Stimulated activated CD4-positive, alpha-beta T cell treated with anti-CD3 and anti-CD28 coated beads, Interleukin-4, amount 100 ng/mL, for 24 hours (primary cell): ENCODE measurements at regions not wholly inside any gene's neighbourhood (a gene's known extent, or its start where the extent isn't known, plus 50 kb on each side); places are given as distances from the start of the nearest gene placed in this dataset.
A peak's percentile ranks its signal among the peaks of the same experiment; 100 is the strongest.

Experiments
- DNase-seq: peaks from one replicate; pipeline ENCODE4 v3.0.0-alpha.2; 2020

DNA sequence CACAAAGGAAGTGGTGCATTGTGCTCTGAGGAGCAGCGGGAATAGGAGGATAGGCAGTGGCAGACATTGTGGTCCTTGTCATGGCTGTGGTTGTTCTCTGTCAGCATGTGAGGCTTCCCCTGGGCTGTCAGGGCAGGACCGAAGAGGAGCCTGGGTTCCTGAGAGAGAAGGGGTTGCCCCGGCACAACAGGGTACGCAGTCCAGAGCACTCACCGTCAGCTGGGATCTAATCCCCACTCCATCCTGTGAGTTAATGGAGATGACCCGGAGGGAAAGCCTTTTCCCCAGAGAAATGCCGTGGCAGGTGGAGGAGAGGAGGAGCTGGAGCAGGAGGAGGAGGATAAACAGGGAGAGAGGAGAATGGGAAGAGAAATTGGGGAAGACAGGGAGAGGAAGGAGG lies 396.7 kb upstream of the HS6ST1 start:
- no peak for DNase-seq

DNA sequence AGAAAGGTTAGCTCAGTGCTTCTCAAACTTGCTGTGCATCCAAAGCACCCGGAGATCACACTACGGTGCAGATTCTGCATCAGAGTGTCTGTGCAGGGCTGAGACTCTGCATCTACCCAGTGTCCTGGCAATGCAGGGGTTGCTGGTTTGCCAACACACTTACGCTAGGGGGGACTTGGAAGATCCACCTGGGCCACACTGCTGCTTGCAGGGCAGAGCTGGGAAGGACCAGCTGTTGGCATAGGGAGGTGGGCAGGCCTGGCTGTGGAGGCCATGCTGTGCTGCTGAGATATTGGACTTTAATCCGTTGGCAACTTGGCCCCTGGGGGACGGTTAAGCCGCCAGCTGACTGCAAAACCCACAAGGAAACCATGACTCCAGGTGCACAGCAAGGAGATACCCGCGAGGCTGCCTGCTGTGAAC lies 397.6 kb upstream of the HS6ST1 start:
- DNase-seq = no peak

DNA sequence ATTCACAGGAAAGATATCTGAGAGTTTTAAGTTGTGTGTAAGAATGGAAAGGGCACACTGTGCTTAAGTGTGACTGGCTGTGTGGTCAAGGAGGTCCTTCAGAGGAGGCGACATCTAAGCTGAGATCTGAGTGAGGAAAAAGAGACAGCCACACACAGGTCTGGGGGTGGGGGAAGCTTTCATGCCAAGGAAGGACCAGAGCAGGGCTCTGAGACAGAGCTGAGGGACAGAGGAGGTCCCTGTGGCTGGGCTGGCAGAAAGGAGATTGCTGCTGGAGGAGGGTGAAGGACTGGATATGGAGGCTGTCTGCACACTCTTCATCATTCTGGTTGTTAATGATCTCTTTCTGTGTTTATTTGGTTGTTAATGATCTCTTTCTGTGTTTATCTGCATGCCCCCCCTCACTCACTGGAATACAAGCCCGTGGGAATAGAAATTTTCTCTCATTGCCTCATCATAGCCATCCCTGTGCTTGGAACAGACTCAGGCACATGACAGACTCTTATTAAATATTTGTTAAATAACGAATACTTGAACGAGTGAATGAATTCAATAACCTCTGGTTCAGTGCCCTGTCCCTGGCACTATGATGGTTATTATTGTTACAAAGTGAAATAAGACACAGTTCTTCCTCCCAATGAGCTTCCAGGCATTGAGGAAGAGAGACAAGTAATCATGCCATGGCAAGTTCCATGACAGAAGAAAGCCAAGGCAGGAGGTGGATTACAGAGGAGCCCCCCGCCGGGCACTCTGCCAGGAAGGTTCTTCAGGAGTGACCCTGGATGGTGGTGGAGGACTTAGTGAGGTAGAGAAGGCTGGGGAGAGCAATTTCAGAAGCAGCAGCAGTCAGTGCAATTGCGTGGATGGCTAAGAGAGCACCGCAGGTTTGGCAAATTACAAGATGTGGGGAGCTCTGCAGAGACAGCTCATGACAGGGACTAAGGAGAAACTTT lies 399.4 kb upstream of the HS6ST1 start:
- no peak for DNase-seq

DNA sequence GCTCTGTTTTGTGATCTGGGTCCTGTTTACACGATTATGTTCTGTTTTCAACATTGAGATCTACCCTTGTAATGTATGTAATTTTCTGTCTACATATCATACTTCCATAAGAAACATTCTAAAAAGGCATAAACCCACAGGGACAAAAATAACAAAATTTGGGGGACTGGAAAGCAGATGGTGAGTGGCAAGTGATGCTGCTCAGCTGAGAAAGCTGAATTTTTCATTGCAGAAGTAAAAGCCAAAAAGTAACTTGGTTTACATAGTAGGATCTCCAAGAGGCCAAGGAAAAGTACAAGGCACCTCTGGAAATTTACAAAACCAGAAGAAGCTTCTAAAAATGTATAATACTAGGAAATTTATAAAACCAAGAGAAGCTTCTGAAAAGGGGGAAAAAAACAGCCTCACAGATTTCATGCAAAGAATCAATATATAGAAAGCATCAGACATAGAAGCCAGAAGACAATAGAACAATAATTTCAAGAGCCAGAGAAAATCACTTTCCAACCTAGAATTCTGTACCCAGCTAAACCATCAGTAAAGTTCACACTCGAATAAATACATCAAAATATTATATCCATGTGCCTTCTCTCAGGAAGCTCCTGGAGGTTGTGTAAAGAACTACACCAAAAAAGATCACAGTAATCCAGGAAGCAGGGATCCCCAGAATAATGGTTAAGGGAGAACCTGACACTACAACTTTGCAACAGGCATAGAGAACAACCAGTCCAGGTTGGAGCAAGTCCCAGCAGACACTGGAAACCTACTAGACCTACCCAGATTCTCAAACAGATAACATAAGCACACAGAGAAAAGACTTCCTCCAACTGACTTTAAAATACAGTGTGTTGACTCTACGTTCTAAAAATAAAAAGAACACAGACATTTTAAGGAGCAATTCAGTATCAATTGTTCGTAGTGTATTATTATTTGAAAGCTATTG lies 401.7 kb upstream of the HS6ST1 start:
- DNase-seq = no peak

DNA sequence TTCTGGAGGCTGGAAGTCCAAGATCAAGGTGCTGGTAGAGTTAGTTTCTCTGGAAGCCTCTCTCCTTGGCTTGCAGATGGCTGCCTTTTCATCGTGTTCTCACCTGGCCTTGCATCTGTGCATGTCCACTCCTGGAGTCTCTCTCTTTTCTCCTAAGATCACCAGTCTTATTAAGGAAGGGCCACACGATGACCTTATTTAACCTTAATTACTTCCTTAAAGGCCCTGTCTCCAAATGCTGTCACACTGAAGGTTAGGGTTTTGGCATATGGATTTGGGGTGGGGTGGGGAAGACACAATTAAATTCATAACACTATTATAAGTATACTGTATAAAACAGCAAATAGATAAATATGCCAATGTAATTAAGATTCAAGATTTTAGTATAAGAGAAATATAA lies 402.4 kb upstream of the HS6ST1 start:
- no peak for DNase-seq

DNA sequence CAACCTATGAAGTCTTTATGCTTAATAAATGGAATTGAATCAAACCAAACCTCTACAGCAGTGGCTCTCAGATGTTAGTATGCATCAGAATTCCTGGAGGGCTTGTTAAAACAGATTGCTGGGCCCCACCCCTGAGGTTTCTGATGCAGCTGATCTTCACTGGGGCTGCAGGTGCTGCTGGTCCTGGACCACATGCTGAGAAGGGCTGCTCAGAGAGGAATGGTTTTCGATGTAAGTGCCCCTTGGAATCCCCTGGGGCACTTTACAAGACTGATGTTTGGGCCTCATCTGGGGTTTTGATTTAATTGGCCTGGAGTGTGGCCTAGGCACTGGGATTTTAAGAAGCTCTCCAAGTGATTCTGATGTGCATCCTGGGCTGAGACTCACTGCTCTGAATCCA lies 403.8 kb upstream of the HS6ST1 start:
- DNase-seq = no peak

DNA sequence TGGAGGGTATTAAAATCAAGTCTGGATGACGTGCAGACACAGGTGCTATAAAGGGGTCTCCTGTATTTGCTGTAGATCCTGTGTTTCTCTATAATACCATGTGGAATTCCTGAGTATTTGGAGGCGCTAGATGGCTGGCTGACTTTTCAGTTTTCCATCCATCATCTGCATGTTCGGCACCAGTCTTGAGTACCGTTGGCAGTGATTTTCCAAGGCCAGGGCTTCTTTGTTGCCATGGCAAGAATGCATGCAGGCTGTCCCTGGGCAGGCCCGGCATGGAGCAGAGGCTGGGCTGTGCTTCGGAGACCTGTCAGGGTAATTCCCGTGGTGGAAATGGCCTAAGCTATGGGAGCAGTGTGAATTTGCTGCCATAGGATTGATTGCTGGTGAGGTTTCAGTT lies 405.9 kb upstream of the HS6ST1 start:
- no peak for DNase-seq

DNA sequence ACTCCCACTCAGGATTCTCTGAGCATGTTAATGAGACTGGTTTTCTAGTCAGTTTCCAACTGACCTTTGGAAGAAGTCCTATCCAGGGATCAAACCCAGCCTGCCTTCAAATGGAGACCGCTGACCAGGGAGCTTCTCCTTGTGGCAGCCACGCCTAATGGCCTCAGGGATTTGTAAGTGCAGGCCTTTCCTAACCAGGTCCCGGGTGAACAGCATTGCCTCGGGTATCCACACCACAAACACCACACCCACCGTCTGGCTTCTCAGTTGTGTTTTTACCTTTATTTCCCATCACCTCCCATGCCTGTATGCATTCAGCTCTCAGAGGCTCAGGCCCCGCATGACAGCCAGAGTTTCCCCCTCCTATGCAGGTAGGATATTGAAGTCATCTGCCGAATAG lies 406.3 kb upstream of the HS6ST1 start:
- DNase-seq = no peak

DNA sequence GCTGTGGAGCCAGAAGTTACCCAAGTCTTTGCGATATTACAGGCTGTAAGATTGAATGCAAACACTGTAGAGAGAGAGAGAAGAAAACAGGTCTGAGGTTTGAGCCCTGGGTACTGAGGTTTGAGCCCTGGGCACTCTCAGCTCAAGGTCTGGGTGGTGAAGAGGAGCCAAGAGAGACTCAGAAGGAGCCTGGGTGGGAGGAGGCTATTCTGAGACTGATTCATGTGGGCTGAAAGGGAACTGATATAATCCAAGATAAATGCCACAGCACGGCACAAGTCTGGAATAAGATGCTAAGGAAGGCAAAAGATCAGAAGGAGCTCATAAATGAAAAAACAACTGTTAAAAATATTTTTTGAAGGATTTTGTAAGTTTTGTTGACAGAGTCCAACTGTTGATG lies 407.6 kb upstream of the HS6ST1 start:
- no peak for DNase-seq

DNA sequence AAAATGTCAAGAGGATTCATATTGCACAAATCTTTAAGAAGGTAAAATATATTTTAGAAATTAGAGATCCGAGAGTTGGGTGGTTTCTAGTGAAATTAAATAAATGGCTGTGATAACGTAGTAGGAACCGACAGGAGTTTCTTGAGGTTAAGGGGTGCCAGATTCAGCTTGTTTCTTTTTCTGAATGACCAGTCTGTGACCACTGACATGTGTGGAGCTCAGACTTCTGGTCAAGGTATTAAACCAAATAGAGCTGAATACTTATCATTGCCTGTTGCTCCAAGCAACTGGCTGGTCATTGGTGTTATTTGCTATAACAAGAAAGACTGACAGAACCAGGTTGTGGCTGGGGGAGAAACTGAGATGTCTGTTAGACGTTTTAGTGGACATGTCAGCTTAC lies 408.2 kb upstream of the HS6ST1 start:
- no peak for DNase-seq

DNA sequence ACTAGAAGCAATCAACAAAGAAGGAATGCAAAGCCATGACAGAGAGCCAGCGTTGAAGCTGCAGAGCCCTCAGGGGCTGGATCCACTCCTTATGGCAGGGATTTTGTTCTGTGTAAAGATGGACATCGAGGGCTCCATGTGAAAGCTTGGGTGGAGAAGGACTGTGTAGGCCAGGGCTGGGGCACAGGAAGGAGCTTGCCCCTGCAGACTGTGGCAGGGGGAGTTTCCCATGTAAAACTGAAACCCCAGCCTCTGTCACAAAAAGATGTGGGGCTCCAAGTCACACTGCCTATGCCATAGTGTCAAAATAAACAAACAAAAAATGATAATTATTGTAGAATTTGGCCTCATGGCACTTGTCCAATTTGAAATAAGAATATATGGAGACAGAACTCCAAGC lies 408.7 kb upstream of the HS6ST1 start:
- DNase-seq = no peak

DNA sequence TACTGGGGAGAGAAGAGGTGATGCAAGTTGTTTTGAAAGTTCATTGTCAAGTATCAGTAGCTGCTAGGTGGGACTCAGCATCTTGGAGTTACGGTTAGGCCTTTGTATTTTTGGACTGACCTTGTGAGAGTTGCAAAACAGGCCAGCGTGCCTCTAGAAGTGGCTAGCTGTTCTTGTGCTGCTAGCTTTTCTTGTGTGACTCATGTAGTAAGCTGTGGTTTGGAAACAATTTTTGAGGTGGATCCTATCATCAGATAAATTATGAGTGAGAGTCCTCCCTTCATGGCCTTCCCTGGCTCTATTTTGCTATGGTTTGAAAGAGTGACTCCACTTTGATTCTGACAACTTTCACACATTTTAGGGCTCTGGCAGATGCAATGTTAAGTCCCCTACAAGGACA lies 409.2 kb upstream of the HS6ST1 start:
- no peak for DNase-seq

DNA sequence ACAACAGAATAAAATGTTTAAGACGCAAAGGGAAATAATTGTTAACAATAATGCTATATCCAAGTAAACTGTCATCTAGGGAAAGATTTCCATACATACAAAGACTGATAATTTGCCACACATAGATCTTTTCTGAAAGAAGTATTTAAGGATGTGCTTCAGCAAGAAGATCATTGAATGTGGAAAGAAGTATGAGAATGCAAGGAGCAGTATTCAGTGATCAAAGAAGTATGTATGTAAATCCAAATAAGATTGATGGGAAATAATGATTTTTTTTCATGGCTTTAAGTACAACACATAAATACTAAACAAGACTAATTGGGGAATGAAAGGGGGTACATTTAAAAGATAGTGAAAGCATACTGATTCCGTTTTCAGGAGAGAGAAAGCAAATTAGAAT lies 410.4 kb upstream of the HS6ST1 start:
- DNase-seq = no peak

DNA sequence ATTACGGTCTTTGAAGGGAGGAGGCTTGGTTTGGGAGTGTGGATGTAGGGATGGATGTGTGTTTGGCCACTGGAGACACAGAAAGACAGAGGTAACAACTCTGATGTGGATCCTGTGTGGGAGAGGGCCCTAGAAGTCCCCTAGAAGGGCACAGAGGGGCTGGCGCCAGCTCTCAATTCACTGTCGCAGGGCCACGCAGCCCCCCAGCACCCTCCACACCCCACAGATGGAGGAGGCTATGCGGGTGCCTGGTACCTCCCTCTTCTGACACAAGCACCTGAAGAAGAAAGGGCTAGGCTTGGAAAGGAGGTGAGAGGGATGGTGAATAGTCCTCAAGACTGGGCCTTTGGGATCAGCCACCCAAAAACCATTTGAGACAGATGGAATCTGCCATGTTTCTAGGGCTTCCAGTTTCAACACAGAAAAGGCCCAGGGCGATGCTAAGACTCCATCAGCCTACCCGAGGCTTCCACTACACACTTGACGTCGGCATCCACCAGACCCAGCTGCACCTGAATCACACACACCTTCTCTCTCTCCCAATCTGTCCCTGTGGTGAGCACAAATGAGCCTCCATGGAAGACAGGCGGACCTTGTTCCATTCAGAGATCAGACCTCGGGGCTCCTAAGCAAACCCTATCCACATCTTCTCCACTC lies 413.5 kb upstream of the HS6ST1 start:
- no peak for DNase-seq

DNA sequence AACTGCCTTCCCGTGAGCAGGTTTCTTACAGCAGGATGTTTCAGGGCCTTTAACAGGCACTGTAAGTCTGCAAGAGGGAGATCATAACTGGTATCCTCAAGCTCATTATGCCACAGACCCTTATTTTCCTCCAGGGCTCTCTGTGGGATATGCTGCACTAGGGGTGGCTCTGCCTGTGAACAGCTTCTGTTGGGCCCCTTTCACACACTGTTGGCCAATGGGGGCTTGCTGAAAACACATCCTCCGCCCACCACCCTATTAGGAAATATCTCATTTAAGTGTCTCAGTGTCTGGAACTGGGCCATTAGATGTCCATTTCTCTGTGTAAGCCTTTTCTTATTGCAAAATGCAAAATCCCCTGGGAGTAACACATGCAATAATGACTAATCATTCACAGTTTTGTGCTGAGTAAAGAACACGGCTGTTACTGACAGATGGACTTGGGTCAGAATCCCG lies 414.3 kb upstream of the HS6ST1 start:
- DNase-seq = no peak

DNA sequence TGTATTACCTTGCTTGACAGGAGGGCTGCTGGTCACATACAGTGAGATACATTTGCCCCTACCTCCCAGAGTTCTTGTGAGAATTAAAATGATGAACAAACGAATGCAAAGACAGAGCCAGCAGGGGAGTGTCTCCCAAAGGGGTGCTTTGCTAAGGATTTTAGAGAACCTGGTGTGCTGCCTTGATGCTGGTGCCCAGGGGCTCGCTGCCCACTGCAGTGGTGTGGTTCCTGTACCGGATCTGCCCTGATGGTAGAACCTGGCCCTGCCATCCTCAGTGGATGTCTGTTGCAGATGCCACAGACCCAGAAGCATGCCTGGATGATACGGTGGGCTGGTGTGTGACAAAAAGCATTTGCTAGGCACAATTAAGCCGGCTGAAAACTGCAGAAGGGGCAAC lies 414.8 kb upstream of the HS6ST1 start:
- no peak for DNase-seq

DNA sequence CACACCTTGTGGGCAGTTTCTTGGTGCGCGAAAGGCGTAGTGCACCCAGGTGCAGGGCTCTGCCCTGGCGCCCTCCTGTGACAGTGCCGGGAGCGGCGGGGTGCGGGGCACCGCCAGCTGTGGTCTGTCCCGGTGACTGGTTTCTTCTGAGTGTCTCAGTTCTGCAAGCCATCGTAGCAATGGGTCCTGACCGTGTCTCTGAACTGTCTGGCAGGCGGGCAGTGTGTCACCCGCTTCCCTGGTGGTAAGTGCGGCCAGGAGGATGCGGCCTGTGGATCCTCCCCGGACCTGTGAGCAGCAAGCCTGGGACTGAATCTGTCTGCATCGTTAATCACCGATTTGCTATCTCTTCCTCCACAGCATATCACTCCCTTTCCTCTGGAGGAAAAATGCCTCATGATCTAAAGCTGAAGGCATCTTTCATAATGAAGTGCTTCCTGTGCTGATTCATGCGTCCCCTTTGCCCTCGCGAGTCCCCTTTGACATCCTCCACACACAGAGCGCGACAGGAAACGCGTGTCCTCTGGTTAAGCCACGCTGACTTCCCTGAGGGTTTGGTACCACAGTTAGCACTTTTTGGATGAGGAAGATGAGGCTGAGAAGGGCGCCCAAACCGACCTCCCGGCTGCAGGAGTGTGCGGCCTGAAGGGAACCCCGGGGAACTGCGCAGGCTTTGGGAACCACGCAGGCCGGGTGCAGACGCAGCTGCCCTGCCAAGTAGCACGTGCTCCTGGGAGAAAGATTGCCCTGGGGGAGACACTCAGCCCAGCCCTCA lies 416.0 kb upstream of the HS6ST1 start:
- DNase-seq = no peak

DNA sequence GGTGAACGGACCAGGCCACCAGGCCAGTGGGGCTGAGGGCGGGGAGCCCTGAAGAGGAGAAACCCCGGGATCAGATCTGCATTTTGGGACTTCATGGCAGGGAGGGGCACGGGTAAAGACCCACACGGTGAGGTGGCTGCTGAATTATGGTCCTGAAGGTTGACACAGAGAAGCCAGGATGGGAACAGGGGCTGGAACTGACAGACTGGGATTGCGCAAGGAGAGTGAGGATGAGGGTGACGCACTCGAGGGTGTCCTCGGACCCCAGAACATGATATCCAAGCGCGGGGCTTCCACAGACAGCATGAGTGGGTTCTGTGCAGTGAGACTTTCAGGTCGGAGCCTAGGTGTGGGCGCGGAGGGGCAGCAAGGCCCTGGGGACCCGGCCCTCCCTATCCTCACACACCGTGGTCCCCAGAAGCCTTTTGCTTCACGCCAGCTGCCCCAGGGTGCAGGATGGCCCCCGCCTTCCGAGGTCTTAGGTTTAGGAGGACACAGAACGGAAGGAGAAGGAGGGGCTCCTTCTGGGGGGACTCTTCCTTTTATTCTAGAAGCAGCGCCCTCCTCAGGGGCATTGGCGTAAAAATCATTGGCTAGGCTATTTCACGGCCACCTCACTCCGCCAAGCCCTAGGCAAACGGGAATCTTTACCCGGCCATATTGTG lies 416.8 kb upstream of the HS6ST1 start:
- DNase-seq = no peak

DNA sequence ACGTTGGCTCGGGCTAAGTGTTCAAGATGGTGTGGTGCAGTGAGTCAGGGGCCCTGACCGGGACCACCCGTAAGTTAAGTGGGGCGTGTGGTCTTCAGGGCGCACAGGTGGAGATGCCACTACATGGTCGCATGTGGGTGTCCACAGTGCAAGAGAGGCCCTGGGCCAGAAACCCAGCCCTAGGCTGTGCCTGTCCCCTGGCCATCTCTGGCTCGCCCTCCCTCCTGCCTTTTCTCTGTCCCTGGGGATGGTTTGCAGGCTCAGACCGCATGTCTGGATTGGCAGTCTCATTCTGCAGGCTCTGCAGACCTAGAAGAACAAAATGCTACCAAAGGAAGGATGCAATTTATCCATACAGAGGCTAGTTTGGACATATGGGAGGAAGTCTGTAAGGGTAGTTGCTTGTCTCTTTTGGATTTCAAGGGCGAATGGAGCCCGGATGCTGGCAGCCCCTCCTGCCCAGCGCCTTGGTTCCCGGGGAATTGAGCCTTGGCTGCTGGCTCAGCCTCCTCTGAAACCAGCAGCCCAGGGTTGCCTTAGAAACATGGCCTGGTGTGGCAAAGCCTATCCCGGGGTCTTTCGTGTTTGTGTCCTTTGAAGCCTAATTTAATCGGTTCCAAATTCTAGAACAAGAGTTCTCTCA lies 417.5 kb upstream of the HS6ST1 start:
- DNase-seq = no peak

DNA sequence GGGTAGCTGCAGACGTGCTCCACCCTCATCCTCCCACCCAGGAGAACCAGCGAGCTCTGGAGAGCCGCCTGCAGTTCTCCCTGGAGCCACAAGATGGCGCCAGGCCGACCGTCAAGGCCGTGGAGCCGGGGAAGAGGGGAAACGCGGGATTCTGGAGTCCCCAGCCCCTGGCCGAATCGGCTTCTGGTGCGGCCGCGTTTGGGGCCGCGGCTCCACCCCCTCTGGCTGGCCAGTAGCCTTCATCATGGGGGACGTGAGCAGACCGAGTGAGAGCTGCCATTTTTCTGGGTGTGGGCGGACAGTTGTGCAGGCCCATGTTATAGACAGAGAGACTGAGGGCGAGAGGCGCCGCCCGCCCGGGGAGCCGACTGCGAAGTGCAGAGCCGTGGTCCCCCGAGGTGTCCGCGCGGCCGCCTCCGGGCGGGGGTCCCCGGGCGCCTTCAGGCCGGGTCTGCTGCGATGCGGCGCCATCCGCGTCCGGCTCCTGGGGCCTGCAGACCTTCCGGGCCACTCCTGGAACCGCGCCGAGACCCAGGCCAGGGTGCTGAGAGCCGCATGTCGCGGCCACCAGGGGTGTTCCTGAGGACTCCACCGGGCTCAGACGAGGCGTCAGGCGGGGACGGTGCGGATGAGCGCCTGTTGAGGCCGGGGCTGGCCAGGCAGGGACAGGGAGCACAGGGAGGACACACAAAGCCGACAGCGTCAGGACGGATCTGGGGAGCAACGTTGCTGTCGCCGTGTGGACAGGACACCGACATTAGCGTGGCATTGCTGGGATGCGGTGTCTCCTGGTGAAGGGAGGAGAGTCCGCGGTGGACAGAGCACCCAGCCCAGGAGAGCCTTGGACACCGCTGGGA lies 418.2 kb upstream of the HS6ST1 start:
- peak; percentile 42 for DNase-seq

DNA sequence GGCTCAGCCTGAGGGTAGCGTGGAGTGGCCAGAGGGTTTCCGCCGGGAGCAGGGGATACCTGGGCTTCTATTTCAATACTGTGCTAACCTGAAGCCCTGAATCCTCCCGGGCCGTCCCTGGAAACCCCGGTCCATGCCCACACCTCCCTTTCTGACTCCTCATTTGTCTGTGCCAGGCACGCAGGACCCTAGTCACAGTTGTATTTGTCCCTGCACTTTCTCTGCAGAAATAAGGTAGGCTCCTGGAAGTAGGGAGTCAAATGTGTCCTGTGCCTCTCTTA lies 418.8 kb upstream of the HS6ST1 start:
- no peak for DNase-seq
